HG03139 (cell line): ENCODE measurements at regions not wholly inside any gene's neighbourhood (a gene's known extent, or its start where the extent isn't known, plus 50 kb on each side); places are given as distances from the start of the nearest gene placed in this dataset.

Experiments used
- ATAC-seq: cut with Tn5 transposase; IDR thresholded peaks from one replicate; pipeline ENCODE4 v1.9.1; 2021; ENCODE audit not compliant: unreplicated experiment

DNA sequence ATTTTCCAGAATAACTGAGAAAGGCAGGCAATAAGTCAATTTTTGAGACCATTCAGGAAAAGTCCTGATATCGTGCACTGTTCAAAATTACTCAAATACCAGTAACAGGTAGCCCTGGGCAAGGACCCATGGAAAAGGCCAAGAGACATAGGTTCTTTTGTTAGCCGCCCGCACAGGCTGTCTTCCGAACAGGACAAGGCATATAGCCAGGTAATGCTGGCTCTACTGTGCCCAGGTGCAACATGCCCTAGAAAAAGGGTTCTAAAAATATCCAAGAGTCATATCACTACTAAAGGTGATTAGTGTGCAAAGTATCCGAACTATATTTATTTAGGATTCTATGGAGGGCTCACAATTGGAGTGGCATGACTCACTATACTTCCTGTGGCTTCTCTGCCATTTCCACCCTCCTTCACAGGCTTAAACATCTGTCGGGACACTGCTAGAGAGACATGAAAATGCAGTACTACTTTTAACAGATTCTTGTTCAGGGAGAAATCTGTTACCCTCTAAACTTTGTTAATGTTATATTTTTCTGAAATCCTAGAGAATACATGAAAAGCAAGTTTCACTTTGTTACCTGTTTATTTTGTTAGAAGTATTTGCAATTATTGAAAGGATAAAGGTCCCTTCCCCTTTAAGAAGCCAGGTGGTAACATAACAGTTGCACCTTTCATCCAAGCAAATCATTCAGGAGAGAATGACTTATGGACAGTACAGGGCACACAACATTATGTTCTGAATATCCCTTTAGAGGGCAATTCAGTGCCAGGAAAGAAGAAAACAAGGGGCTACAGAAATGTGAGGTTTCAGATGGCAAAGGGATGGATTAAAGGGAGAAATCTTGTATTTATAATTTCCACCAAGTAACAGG lies 293.3 kb upstream of the THBS1 start:
- ATAC-seq: no peak

DNA sequence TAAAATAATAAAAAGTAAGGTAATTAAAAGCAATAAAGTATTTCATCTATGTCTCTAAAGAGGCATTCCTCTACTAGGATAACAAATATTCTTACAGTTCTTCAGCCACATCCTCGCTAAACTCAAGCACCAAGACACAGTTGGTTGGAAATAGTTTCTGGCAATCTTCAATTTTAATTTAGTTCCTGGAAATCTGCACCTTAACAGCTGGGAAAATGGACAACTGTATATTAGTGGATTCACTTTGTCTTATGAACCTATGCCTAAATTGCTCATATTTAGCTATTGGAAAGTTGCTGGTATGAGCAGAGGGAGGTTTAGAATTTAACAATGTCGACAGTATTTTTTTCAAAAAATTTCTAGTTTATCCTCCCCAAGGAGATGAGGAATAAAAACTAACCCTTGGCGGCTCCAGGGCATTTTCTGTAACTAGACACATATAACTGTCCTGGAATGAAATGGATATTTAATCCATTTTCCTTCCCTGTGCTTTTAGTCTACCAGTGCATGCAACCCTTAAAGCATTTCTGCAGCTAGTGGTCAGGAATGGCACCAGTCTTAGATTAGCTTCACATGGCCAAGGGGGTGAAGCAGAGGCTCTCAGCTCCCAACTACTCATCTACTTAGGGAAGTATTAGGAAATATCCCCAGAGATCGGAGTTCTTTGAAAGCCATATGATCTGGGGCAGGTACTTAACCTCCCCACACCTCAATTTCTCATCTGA lies 290.0 kb upstream of the THBS1 start:
- no peak for ATAC-seq

DNA sequence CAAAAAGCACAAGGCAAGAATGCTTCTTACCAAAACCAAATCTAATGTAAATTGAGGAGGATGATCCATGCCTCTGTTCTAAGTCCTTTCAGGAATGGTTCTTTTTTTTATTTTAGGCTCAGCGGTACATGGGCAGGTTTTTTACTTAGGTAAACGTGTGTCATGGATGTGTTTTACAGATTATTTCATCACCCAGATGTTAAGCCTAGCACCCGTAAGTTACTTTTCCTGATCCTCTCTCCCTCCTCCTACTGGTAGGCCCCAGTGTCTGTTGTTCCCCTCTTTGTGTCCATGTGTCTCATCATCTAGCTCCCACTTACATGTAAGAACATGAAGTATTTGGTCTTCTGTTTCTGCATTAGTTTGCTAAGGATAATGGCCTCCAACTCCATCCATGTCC lies 289.2 kb upstream of the THBS1 start:
- no peak for ATAC-seq

DNA sequence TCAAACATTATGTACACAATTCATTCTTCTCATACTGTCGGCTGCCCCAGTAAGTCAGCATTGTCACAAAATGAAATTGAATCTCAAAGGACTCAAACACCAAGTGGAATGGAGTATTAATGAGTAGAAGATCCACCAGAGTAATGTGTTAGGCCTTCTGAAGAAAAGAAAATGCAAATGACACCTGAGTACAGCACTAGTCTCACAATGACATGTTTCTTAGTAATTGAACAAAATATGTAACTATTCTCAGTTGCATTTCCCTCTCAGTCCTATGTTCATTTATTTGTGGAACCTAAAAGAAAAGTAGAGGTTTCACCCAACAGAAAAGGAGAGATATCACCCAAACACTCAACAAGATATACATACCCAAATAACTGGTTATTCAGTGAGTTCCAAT lies 283.9 kb upstream of the THBS1 start:
- no peak for ATAC-seq

DNA sequence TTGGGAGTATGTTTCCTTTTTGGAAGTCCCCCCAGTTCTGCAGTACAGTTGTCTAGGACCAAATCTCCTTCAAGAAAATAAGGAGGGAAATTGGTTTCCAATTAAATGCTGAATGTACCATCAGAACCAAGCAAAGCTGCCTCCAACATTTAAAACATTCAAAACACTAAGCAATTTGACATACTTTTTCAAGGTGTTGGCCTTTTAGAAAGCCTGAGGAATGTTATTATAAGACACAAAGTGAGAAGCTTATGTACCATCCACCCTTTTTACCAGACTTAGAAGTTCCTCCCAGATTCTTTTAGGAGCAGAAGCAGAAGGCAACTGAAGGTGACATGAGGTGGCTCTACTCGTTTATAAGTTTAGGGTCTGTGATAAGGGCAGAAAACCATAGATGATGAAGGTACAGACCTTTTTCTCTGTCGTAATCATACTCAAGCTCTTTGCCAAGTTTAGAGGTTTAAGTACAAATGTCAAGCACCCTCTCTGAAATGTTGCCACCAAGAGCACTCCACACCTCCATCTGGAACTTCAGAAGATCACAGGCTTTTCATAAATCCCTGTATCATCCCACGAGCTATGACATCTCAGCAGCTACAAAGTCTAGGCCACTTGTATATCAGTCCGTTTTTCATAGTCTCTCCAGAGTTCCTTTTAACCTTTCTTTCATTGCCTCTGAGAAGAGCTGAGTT lies 282.5 kb upstream of the THBS1 start:
- no peak for ATAC-seq

DNA sequence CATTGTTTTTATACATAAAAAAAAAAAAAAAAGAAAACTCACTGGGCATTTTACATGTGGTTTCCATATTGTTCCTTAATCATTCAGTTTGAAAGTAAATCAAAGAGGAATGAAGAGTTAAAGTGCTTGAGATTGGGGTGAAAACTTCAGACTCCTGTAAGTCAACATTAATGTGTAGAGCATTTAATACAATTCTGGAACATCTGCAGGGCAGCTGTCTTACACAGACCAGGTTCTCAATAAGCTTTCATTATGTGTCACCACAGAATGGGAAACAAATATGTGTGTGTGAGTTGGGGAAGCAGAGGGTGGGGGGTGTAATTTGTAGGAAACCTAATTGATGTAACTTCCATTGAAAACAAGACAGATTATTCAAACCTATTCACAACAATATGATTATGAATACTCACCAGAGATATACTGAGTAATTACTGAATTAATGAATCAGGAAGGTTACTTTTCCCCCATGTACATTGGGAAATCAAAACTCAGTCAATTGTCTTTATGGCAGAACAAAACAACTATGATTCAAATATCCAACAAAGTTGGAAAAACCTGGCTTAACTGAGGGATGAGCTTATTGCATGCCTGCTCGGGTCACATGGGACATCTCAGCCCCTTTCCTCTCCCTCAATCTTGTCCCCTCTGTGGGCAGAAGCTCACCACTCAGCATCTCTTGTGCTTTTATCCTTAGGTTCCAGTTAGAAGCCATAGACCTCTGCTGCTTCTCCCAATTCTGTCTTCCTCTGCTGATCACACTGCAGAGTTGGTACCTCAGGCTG lies 281.2 kb upstream of the THBS1 start:
- ATAC-seq: no peak

DNA sequence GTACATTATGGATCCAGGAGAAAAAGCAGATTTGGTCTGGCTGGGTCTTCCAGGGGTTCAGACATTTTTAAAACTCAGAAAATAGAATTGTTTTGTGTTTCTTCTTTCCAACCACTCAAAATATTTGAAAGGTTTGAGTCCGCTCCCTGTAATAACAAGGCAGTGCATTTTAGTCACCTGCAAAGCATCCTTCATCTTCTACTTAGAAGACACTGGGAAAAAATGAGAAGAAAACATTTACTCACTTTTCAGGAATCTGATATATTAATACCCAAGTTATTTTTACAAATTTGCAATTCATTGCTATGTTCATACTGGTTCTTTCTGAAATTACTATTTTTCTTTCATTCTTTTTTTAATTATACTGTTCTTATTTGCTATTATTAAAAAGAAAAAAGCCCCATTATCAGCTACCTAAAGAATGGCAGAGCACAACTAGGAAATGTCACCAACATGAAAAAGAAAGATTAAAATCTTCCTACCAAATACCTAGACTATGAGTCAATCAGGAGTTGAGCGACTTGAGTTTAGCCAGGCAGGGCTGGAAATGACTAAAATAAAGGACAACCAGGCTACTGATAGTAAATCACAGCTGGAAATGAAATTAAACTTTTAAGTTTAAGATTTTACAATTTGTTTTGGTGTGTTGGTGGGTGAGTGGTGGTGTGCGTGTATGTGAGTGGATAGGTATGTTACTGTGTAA lies 280.3 kb upstream of the THBS1 start:
- ATAC-seq: no peak

DNA sequence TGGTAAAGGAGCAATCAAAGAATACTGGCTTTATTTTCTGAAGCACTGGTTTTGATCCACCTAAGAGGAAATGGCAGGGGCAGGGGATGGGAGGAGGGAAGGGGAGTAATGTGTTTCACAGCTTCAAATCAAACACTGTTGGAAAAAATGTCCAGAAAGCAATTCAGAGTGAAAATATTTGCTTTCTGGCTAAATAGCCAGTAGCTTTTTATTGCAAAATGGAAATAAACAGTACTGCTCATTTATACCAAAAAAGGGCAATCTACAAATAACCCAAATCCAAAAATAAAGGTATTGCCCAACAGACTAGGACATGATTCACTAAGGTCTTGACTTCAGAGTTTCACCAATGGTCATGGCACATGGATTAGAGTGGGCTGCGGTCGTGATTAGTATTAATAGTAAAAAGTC lies 279.3 kb upstream of the THBS1 start:
- ATAC-seq: no peak

DNA sequence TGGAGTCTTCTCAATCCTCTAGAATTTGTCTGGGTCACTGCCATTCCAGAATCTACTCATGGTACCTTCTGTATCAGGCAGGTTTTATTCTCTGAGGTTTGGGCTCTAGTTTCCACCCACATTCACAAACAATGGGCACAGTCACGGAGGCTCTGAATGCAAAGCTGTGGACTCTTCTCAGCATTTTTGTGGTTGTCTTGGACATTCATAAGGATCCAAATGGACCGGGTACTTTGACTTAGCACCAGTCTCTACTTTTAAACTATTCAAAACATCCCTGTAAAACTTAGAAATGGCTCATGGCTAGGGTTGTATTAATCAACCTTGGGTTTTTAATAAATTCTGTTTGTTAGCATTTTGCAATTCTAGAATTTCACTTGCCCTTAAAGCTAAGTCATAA lies 277.9 kb upstream of the THBS1 start:
- ATAC-seq: no peak

DNA sequence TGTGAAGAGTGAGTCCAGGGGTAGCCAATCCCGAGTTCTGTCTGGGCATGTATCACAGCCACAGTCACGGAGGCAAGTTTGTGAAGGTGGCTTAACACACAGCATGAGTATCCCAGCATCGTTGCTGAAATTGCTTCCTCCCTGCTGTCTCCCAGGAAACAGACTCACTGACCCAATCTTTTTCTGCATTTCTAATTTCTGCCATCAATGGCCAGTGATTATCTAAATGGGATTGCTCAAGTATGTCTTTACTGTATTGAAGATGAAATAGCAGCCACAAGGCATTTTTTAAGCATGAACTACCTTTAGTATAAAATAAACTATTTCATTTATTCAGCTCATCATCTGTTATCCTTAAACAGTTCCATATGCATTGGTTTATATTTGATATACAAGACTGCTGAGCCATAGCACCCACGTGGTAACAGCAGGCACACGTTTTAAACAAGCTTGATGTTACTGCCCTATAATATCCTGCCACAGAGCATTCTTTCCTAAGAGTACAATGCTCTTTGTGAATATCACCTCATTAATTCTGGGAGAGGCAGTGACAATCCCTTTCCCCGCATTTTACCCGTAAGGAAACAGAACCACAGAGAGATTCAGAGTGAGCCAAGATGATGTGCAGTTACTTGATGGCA lies 276.6 kb upstream of the THBS1 start:
- no peak for ATAC-seq

DNA sequence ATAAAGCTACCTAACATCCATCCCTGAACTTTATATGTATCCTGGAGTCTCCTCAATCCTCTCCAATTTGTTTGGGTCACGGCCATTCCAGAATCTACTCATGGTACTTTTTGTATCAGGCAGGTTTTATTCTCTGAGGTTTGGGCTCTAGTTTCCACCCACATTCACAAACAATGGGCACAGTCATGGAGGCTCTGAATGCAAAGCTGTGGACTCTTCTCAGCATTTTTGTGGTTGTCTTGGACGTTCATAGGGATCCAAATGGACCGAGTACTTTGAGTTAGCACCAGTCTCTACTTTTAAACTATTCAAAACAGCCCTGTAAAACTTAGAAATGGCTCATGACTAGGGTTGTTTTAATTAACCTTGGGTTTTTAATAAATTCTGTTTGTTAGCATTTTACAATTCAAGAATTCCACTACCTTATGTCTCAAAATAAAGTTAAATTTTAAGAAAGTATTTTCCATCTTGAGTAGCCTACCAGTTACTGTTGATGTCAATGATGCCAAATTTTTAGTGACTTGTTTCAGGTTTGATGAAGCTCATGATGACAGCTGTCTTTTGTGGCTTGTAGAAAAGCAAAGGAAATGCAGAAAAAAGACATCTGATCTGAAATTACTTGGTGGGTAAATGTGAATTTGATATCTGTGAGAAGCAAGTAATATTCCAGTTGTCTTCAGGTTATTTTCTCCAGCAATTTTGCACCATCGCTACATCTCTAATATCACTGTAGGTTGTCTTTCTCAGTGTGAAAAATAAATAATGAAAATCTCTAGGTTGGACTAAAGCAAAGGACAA lies 275.7 kb upstream of the THBS1 start:
- ATAC-seq: no peak

DNA sequence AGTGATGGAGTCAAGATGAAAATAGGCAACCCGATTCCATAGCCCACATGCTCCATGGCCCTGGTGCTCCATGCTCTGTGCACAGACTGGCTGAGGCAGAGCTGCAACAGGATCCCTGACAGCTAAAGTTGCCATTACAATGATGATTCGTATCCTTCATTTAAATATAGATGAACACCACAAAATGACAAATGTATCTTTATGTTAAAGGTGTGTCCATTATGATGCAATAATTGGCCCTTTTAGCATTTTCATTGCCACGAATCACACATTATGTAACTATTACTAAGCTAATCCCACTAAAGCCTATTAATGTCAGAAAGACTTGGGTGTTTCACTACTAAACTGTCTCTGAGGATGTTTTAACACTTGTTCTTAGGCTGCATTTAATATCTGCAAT lies 270.2 kb upstream of the THBS1 start:
- ATAC-seq: no peak

DNA sequence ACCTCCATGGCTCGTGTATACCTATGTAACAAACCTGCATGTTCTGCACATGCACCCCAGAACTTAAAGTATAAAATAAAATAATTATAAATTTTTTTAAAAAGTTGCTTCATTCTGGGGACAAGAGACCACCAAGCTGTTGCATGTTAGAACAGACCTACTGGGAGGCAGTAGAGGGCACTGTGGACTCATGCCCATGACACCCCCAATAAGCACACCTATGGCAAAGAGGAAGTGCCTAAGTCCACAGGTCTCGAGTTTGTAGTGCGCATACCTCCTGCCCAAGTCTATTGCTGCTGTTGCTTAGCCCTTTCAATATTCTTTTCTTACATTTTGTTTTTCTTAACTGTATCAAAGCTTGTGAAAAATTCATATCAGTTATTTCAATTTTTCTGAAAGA lies 267.9 kb upstream of the THBS1 start:
- ATAC-seq: no peak

DNA sequence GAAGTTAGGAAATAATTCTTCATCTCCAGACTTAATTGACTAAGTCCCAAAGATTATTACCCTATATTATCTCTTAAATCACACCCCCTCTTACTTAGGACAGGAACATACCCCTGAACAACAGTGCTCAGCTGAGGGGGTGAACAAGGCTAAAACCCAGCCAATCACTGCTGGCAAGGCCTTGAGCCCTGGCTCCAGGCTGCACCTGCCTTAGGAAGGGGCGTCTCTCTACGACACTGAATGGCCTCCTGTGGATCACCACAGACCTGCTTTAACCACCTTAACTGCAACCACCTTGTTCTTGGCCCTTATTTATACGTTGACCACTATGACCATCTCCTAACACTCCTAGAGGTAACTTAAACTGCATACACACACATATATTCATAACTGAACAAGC lies 267.4 kb upstream of the THBS1 start:
- no peak for ATAC-seq

DNA sequence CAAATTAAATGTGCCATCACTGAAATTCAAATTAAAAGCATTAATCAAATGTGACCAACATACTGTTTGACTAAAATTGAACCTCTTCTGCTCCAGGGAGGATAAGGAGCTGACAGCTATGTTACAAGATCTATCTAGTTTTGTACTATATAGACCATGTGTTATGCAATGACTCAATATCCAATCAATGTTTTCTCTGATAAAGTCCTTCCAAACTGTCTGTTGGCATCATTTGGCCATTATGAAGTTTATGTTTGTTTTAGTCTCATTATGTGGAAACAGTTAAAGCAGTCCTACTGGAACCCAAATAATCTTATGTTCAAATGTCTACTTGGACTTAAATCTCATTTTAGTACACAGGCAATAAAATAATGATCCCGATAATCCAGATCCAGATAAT lies 267.0 kb upstream of the THBS1 start:
- ATAC-seq: no peak

DNA sequence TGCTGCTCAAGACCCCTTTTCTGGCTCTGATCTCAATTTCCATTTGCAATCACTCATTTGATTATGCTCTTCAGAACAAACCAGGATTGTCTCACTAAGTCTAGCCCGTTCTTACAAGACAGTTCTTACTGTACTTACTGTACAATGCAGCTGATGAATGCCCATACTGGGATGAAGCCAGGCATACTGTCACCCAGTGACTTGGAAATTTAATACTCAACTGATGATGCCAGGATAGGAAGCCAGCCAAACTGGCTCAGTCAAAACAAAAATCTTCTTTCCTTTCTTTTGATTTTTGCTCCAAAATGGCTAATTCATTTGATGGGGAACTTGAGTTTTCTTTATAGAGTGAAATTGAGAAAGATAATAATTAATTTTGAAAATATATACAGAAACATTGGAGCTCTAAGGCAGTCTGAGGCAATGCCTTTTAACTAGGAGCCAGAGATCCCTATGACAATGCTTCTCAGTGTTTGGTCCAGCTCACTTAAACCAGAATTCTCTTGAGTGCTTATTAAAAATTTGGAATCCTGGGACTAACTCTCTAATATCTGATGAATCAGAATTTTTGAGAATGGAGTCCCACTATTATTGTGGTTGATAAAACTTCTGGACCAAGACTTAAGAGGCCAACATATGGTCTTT lies 265.6 kb upstream of the THBS1 start:
- ATAC-seq: no peak

DNA sequence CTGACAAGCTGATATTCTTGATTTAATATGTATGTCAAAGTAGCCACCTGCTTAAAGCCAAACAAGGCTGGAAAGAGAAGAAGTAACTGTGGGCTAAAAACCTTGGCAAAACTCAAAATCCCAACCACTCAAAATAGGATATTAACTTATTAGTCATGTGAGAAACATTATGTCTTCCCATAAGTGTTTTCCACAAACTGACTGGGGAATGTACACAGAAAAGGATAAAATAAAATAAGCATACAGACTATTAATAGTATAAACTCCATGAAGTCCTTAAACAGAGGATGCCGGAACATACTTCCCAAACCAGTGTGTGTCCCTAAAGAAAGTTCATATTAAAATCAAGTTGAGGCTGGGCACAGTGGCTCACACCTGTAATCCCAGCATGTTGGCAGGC lies 263.7 kb upstream of the THBS1 start:
- ATAC-seq: no peak

DNA sequence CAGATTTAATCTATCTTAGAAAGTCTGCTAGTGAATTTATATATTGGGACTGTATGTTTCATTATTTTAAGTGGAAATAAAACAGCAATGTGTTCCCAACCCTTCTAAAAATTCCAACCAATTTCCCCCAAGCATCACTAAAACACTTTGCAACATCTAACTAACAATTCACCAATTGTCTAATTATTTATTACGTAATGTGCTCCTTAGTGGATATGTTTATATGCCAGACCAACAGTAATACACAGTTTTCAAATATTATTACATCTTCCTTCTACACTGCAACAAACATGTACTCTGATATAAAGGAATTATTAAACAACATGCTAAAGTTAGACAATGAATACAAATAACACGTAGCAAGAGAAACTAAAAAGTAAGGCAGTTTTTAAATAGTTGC lies 262.6 kb upstream of the THBS1 start:
- ATAC-seq: no peak

DNA sequence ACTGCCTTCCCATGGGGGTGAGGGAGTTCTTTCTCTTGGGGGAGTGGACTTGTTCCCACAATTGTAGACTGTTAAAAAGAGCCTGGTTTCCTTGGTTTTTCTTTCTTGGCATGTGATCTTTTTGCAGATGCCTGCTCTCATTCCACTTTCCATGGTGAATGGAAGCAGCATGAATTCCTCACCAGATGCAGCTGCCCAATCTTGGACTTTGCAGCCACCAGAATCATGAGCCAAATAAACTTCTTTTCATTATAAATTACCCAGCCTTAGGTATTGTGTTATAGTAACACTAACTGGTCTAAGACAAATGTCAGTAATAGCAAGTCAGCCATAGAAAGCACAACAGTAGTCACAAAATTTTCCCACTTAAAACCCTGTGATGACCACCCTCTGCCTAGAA lies 260.5 kb upstream of the THBS1 start:
- ATAC-seq: no peak
